Colonic mucosa (tissue), 4 donors: ENCODE measurements at regions not wholly inside any gene's neighbourhood (a gene's known extent, or its start where the extent isn't known, plus 50 kb on each side); places are given as distances from the start of the nearest gene placed in this dataset.
A peak's percentile ranks its signal among the peaks of the same experiment; 100 is the strongest.

Experiments used
- DNase-seq: peaks from one replicate; pipeline ENCODE4 v3.0.0-alpha.2; 2020
- H3K27ac ChIP-seq: fragments of 200-600 bp; one replicate; pipeline ENCODE4 v1.8.0; 2021
- H3K27me3 ChIP-seq: fragments of 200-600 bp; one replicate; pipeline ENCODE4 v1.8.0; 2021
- H3K36me3 ChIP-seq: fragments of 200-600 bp; one replicate; pipeline ENCODE4 v1.8.0; 2021
- H3K4me1 ChIP-seq: fragments of 200-600 bp; one replicate; pipeline ENCODE4 v1.8.0; 2021; ENCODE audit warnings: mild to moderate bottlenecking
- H3K4me3 ChIP-seq: fragments of 200-600 bp; one replicate; pipeline ENCODE4 v1.8.0; 2021
- H3K9ac ChIP-seq, 2 donors: one replicate each; pipeline ENCODE4 v1.7.0; 2013; ENCODE audit warnings: control low read depth in 2 of 2, low read depth in 2 of 2, low read length in 2 of 2
- H3K9me3 ChIP-seq: fragments of 200-600 bp; one replicate; pipeline ENCODE4 v1.8.0; 2021
- CTCF ChIP-seq: fragments of 200-600 bp; IDR thresholded peaks from one replicate; pipeline ENCODE4 v1.8.0; 2022; ENCODE audit warnings: antibody characterized with exemption, mild to moderate bottlenecking
- intact Hi-C: fragments of 100-400 bp; cut with DNase I; formaldehyde crosslinking; loops from one replicate; pipeline ENCODE4 v1.14.1; 2022
- donor health status: healthy.
- donor health status: DM: no; HTN: no; CAD: no.
- donor health status: DM: no; HTN: no; CAD: no.

- Histone ChIP-seq H3K27ac (no peak overlapping the region), H3K4me3 (no peak overlapping the region), H3K4me1 (no peaks in the 10 kb centered on the region), H3K9me3 (no peaks in the 10 kb centered on the region), H3K27me3 (no peaks in the 10 kb centered on the region), H3K36me3 (no peaks in the 10 kb centered on the region), H3K9ac (no peak overlapping the region)
- DNase-seq, result peak; percentile 46
- intact Hi-C loops, result no loop called here
- TF ChIP-seq CTCF, result no peak
Measured at GRCh38 chr5:68554571-68555279, 339.2 kb downstream of the PIK3R1 start.

GRCh38 chr5:68555907-68556681 is 340.5 kb downstream of the PIK3R1 start:
- Histone ChIP-seq H3K9ac (no peak overlapping the region), H3K36me3 (no peaks in the 10 kb centered on the region), H3K4me3 (no peak overlapping the region), H3K27me3 (no peaks in the 10 kb centered on the region), H3K4me1 (no peaks in the 10 kb centered on the region), H3K27ac (no peak overlapping the region), H3K9me3 (no peaks in the 10 kb centered on the region)
- no peak for TF ChIP-seq CTCF
- DNase-seq, result no peak
- intact Hi-C loops, result no loop called here

GRCh38 chr5:68557162-68557936 is 341.8 kb downstream of the PIK3R1 start:
- Histone ChIP-seq H3K36me3 (no peaks in the 10 kb centered on the region), H3K4me3 (no peak overlapping the region), H3K27me3 (no peaks in the 10 kb centered on the region), H3K9me3 (no peaks in the 10 kb centered on the region), H3K9ac (no peak overlapping the region), H3K4me1 (no peaks in the 10 kb centered on the region), H3K27ac (no peak overlapping the region)
- TF ChIP-seq CTCF, result no peak
- DNase-seq, result no peak
- intact Hi-C loops, result no loop called here

- DNase-seq, result peak; percentile 47
- no peak overlapping the region for H3K4me3 ChIP-seq
- H3K9ac ChIP-seq, result no peak overlapping the region
- intact Hi-C loops, result no loop called here
- H3K36me3 ChIP-seq, result no peaks in the 10 kb centered on the region
- H3K27me3 ChIP-seq, result no peaks in the 10 kb centered on the region
- no peaks in the 10 kb centered on the region for H3K9me3 ChIP-seq
- no peak for TF ChIP-seq CTCF
- no peaks in the 10 kb centered on the region for H3K4me1 ChIP-seq
- no peak overlapping the region for H3K27ac ChIP-seq
Measured at GRCh38 chr5:68562308-68562707, 346.8 kb downstream of the PIK3R1 start.

- no peaks in the 10 kb centered on the region for H3K4me1 ChIP-seq
- no peak overlapping the region for H3K4me3 ChIP-seq
- H3K9me3 ChIP-seq, result no peaks in the 10 kb centered on the region
- TF ChIP-seq CTCF, result no peak
- DNase-seq, result no peak
- no peak overlapping the region for H3K27ac ChIP-seq
- no peak overlapping the region for H3K9ac ChIP-seq
- H3K27me3 ChIP-seq, result no peaks in the 10 kb centered on the region
- H3K36me3 ChIP-seq, result no peaks in the 10 kb centered on the region
- intact Hi-C loops, result no loop called here
Measured at GRCh38 chr5:68565427-68565826, 349.9 kb downstream of the PIK3R1 start.
